ENCODE measurements at regions not wholly inside any gene's neighbourhood (a gene's known extent, or its start where the extent isn't known, plus 50 kb on each side); places are given as distances from the start of the nearest gene placed in this dataset.
A peak's percentile ranks its signal among the peaks of the same experiment; 100 is the strongest.

- intact Hi-C loops (cut with micrococcal nuclease; ENCODE audit: unreplicated experiment), result loop anchor here (1.0 to 2.0 kb wide), 3 partner anchors 162 to 1184 kb away; no protein-coding TSS in a partner anchor
- Histone ChIP-seq H3K4me1 (ENCODE audit: insufficient read depth, low read length) (no peaks in the 10 kb centered on the region), H3K4me2 (ENCODE audit: low read depth, low read length) (no peak overlapping the region), H3K79me2 (ENCODE audit: insufficient read depth, low read length) (no peaks in the 10 kb centered on the region), H2AFZ (ENCODE audit: low read length) (no peak overlapping the region), H3K4me3 (replicated peaks in 1 of 3; ENCODE audit: insufficient read depth in 1 of 3, low read depth in 2 of 3, low read length in 3 of 3) (no peak overlapping the region), H3K27me3 (ENCODE audit: control insufficient read depth in 1 of 2, insufficient read depth in 2 of 2, low read length in 2 of 2) (no peaks in the 10 kb centered on the region; a peak in 1 of 5 replicates), H3K9ac (ENCODE audit: insufficient read depth, low read depth, low read length) (no peak overlapping the region), H3K27ac (ENCODE audit: extremely low read length, insufficient read depth, low read length) (no peak overlapping the region), H3K36me3 (replicated peaks in 1 of 2; ENCODE audit: control insufficient read depth in 1 of 2, insufficient read depth in 2 of 2, low read length in 2 of 2) (no peaks in the 10 kb centered on the region), H4K20me1 (ENCODE audit: insufficient read depth, low read length) (no peaks in the 10 kb centered on the region), H3K9me3 (ENCODE audit: low read length) (no peaks in the 10 kb centered on the region)
- WGBS (ENCODE audit: low lambda C conversion rate), result 9% methylated on average over 7 of the region's 9 CpGs
- peak; percentile 90 for FAIRE-seq
- DNase-seq (ENCODE audit: low spot score), result peak; percentile 16
- CTCF ChIA-PET (ENCODE audit: low intra/inter-chr PET ratio, low total read pairs), result interaction anchor here (1.5 to 1.7 kb wide), 2 partner anchors 162 to 1184 kb away, joined by 7 to 14 read pairs; no protein-coding TSS in a partner anchor
- BruUV-seq (replicated peaks), result no TSS peak
- in situ Hi-C loops (cut with HindIII; ENCODE audit: extremely low pct_ligation_motif_present, low pct_unique_long_range_greater_than_20kb), result loop anchor here (10.0 kb wide), 1 partner anchor 1174 kb away; no protein-coding TSS in a partner anchor
- peak; percentile 83 for TF ChIP-seq STAG1 (CRISPR knock-in tag; IDR thresholded peaks at IDR 0.05)
- peak; percentile 41; the same call in 1 of the 2 replicates for TF ChIP-seq CEBPG (CRISPR knock-in tag; IDR thresholded peaks at IDR 0.05)
- TF ChIP-seq KLF12 (CRISPR knock-in tag; IDR thresholded peaks at IDR 0.05; ENCODE audit: borderline replicate concordance), result 0 out of 2 replicates have a peak, but pooled peaks have one; percentile 27
- peak; percentile 76 for TF ChIP-seq SMC3 (IDR thresholded peaks at IDR 0.05; ENCODE audit: low read length)
- no peak for TF ChIP-seq ZNF510 (CRISPR knock-in tag; IDR thresholded peaks at IDR 0.05; ENCODE audit: low read depth)
- no peak for TF ChIP-seq ZNF549 (CRISPR knock-in tag; IDR thresholded peaks at IDR 0.05)
- TF ChIP-seq CTCF (CRISPR knock-in tag; IDR thresholded peaks at IDR 0.05), result peak; percentile 82
- TF ChIP-seq ZNF737 (CRISPR knock-in tag; IDR thresholded peaks at IDR 0.05; ENCODE audit: borderline replicate concordance), result 0 out of 2 replicates have a peak, but pooled peaks have one; percentile 40
- TF ChIP-seq CEBPB (IDR thresholded peaks at IDR 0.05; ENCODE audit: borderline replicate concordance, low read depth, low read length), result peak; percentile 36; the same call in 1 of the 2 replicates
- POLR2A ChIA-PET, result no interaction called here
- peak; percentile 82 for ATAC-seq
Measured at GRCh38 chr6:9250852-9251251, 815.5 kb upstream of the SLC35B3 start.

Data from HepG2 (cell line).